ENCODE measurements at regions not wholly inside any gene's neighbourhood (a gene's known extent, or its start where the extent isn't known, plus 50 kb on each side); places are given as distances from the start of the nearest gene placed in this dataset.

- no peaks in the 10 kb centered on the region for H3K9me3 ChIP-seq (ENCODE audit: control insufficient read depth, low read length)
- H3K4me2 ChIP-seq (ENCODE audit: low read length) = no peak overlapping the region
- H3K79me2 ChIP-seq = no peaks in the 10 kb centered on the region
- no peak overlapping the region for H2AFZ ChIP-seq
- H3K4me3 ChIP-seq (ENCODE audit: low read depth, low read length) = no peak overlapping the region
- no peak for TF ChIP-seq CTCF (IDR thresholded peaks at IDR 0.05)
- no peaks in the 10 kb centered on the region for H3K36me3 ChIP-seq (ENCODE audit: control insufficient read depth, insufficient read depth, low read length)
- H3K27me3 ChIP-seq (ENCODE audit: control insufficient read depth, insufficient read depth, low read length) = no peaks in the 10 kb centered on the region
- H3K4me1 ChIP-seq = no peaks in the 10 kb centered on the region
- no peak overlapping the region for H3K27ac ChIP-seq
- H3K9ac ChIP-seq = no peak overlapping the region
Observed at GRCh38 chr3:117644203-117644602, 934.6 kb downstream of the TUSC7 start.

GRCh38 chr3:117645561-117646242 lies 936.1 kb downstream of the TUSC7 start:
- no peaks in the 10 kb centered on the region for H3K36me3 ChIP-seq (ENCODE audit: control insufficient read depth, insufficient read depth, low read length)
- no peaks in the 10 kb centered on the region for H3K4me1 ChIP-seq
- TF ChIP-seq CTCF (IDR thresholded peaks at IDR 0.05) = no peak
- H3K79me2 ChIP-seq = no peaks in the 10 kb centered on the region
- no peak overlapping the region for H3K4me2 ChIP-seq (ENCODE audit: low read length)
- H3K4me3 ChIP-seq (ENCODE audit: low read depth, low read length) = no peak overlapping the region
- no peaks in the 10 kb centered on the region for H3K27me3 ChIP-seq (ENCODE audit: control insufficient read depth, insufficient read depth, low read length)
- H3K27ac ChIP-seq = no peak overlapping the region
- H2AFZ ChIP-seq = no peak overlapping the region
- no peak overlapping the region for H3K9ac ChIP-seq
- no peaks in the 10 kb centered on the region for H3K9me3 ChIP-seq (ENCODE audit: control insufficient read depth, low read length)

- no peaks in the 10 kb centered on the region for H3K4me1 ChIP-seq
- no peaks in the 10 kb centered on the region for H3K27me3 ChIP-seq (ENCODE audit: control insufficient read depth, insufficient read depth, low read length)
- no peak overlapping the region for H3K4me3 ChIP-seq (ENCODE audit: low read depth, low read length)
- TF ChIP-seq CTCF (IDR thresholded peaks at IDR 0.05) = no peak
- H3K79me2 ChIP-seq = no peaks in the 10 kb centered on the region
- H3K4me2 ChIP-seq (ENCODE audit: low read length) = no peak overlapping the region
- no peak overlapping the region for H3K27ac ChIP-seq
- no peak overlapping the region for H3K9ac ChIP-seq
- no peaks in the 10 kb centered on the region for H3K9me3 ChIP-seq (ENCODE audit: control insufficient read depth, low read length)
- H3K36me3 ChIP-seq (ENCODE audit: control insufficient read depth, insufficient read depth, low read length) = no peaks in the 10 kb centered on the region
- H2AFZ ChIP-seq = no peak overlapping the region
Observed at GRCh38 chr3:117647435-117647834, 937.9 kb downstream of the TUSC7 start.

GRCh38 chr3:117651246-117651645 lies 941.7 kb downstream of the TUSC7 start:
- H3K27me3 ChIP-seq (ENCODE audit: control insufficient read depth, insufficient read depth, low read length) = no peaks in the 10 kb centered on the region
- no peak overlapping the region for H2AFZ ChIP-seq
- H3K27ac ChIP-seq = no peak overlapping the region
- no peak overlapping the region for H3K4me3 ChIP-seq (ENCODE audit: low read depth, low read length)
- TF ChIP-seq CTCF (IDR thresholded peaks at IDR 0.05) = no peak
- H3K9me3 ChIP-seq (ENCODE audit: control insufficient read depth, low read length) = no peaks in the 10 kb centered on the region
- no peaks in the 10 kb centered on the region for H3K4me1 ChIP-seq
- H3K4me2 ChIP-seq (ENCODE audit: low read length) = no peak overlapping the region
- no peaks in the 10 kb centered on the region for H3K36me3 ChIP-seq (ENCODE audit: control insufficient read depth, insufficient read depth, low read length)
- H3K79me2 ChIP-seq = no peaks in the 10 kb centered on the region
- H3K9ac ChIP-seq = no peak overlapping the region

GRCh38 chr3:117656391-117656790 lies 946.8 kb downstream of the TUSC7 start:
- Histone ChIP-seq H3K79me2 (no peaks in the 10 kb centered on the region), H2AFZ (no peak overlapping the region), H3K36me3 (ENCODE audit: control insufficient read depth, insufficient read depth, low read length) (no peaks in the 10 kb centered on the region), H3K4me2 (ENCODE audit: low read length) (no peak overlapping the region), H3K9ac (no peak overlapping the region), H3K4me3 (ENCODE audit: low read depth, low read length) (no peak overlapping the region), H3K27ac (no peak overlapping the region), H3K9me3 (ENCODE audit: control insufficient read depth, low read length) (no peaks in the 10 kb centered on the region), H3K4me1 (no peaks in the 10 kb centered on the region), H3K27me3 (ENCODE audit: control insufficient read depth, insufficient read depth, low read length) (no peaks in the 10 kb centered on the region)
- TF ChIP-seq CTCF (IDR thresholded peaks at IDR 0.05) = no peak

Measured in parathyroid adenoma (tissue), 2 donors.